Endothelial cell of umbilical vein (primary cell): ENCODE measurements at regions not wholly inside any gene's neighbourhood (a gene's known extent, or its start where the extent isn't known, plus 50 kb on each side); places are given as distances from the start of the nearest gene placed in this dataset.

ENCODE experiments used
- BruUV-seq: library from RNA; stranded (reverse); fragments of 400-500 nt; replicated peaks from 2 replicates; lab custom pipeline; 2021; lab: Mats Ljungman, UMichigan
- CTCF ChIA-PET: fragments of 300-600, 350-600 bp; sonication (Branson Sonifier 250); formaldehyde crosslinking; loops from one replicate; lab custom pipeline; 2021; ENCODE audit warnings: antibody characterized with exemption, inconsistent platforms; lab: Charles Lee
- POLR2A ChIA-PET: fragments of 300-600, 350-600 bp; sonication (Branson Sonifier 250); formaldehyde crosslinking; loops from one replicate; lab custom pipeline; 2021; ENCODE audit warnings: antibody characterized with exemption, inconsistent platforms; lab: Charles Lee
- DNase-seq: peaks from one replicate; pipeline ENCODE4 v3.0.0-alpha.2; 2011; ENCODE audit warnings: low read depth, low spot score
- FAIRE-seq: peaks from 2 replicates; lab custom pipeline; 2011; peaks lifted over from hg19 to GRCh38; lab: Jason Lieb, UNC
- H2AFZ ChIP-seq: 2 replicates; pipeline ENCODE4 v1.6.0; 2012; ENCODE audit warnings: low read depth, low read length, control low read depth, inconsistent platforms
- H3K27ac ChIP-seq: 2 replicates; pipeline ENCODE4 v1.5.1; 2011; ENCODE audit warnings: low read depth, mild to moderate bottlenecking, control low read depth, low read length, moderate library complexity; ENCODE audit not compliant: insufficient read depth
- H3K27me3 ChIP-seq, 2 experiments: 2 replicates each; pipeline versions ENCODE4 v1.6.0 to v1.6.1; 2011; ENCODE audit warnings: low read length in 2 of 2, mixed read lengths in 1 of 2; ENCODE audit not compliant: control insufficient read depth in 2 of 2, insufficient read depth in 2 of 2
- H3K36me3 ChIP-seq, 2 experiments: 2 replicates in 1 of 2; 3 replicates in 1 of 2; pipeline ENCODE4 v1.5.1; 2011; ENCODE audit warnings: low read length in 2 of 2, mild to moderate bottlenecking in 1 of 2, moderate library complexity in 1 of 2; ENCODE audit not compliant: control insufficient read depth in 2 of 2, insufficient read depth in 2 of 2; ENCODE audit errors: extremely low read depth in 1 of 2
- H3K4me1 ChIP-seq: 3 replicates; pipeline ENCODE4 v1.5.1; 2011; ENCODE audit warnings: mild to moderate bottlenecking, low read length; ENCODE audit not compliant: control insufficient read depth, insufficient read depth; ENCODE audit errors: extremely low read depth
- H3K4me2 ChIP-seq: 2 replicates; pipeline ENCODE4 v1.6.1; 2011; ENCODE audit warnings: low read length, control low read depth, mixed read lengths; ENCODE audit not compliant: insufficient read depth
- H3K4me3 ChIP-seq, 3 experiments: fragments of 200-600 bp in 1 of 3; sonication (generic), shearing (Covaris generic) in 1 of 3; replicated peaks in 1 of 3; 2 replicates each; pipeline ENCODE4 v1.5.1; 2011 to 2016; ENCODE audit warnings: control low read depth in 3 of 3, low read length in 3 of 3, mild to moderate bottlenecking in 2 of 3, inconsistent platforms in 1 of 3, low read depth in 1 of 3, moderate library complexity in 1 of 3; ENCODE audit not compliant: insufficient read depth in 1 of 3
- H3K79me2 ChIP-seq: 2 replicates; pipeline ENCODE4 v1.6.0; 2012; ENCODE audit warnings: low read length, inconsistent platforms; ENCODE audit not compliant: control insufficient read depth, insufficient read depth
- H3K9ac ChIP-seq: replicated peaks from 2 replicates; pipeline ENCODE3; 2011; ENCODE audit warnings: low read length, control low read depth; ENCODE audit not compliant: insufficient read depth; ENCODE audit errors: extremely low read depth
- H3K9me1 ChIP-seq: replicated peaks from 3 replicates; pipeline ENCODE4 v1.6.0; 2011; ENCODE audit warnings: mild to moderate bottlenecking, low read length; ENCODE audit not compliant: control insufficient read depth, insufficient read depth; ENCODE audit errors: extremely low read depth
- H3K9me3 ChIP-seq: replicated peaks from 2 replicates; pipeline ENCODE4 v1.5.1; 2012; ENCODE audit warnings: low read length, inconsistent platforms; ENCODE audit not compliant: control insufficient read depth, insufficient read depth
- H4K20me1 ChIP-seq: replicated peaks from 2 replicates; pipeline ENCODE3; 2011; ENCODE audit warnings: mild to moderate bottlenecking, low read length; ENCODE audit not compliant: control insufficient read depth, insufficient read depth; ENCODE audit errors: extremely low read depth
- FOS ChIP-seq: IDR thresholded peaks from 2 replicates; pipeline ENCODE4 v1.6.1; 2011; ENCODE audit warnings: mild to moderate bottlenecking, low read length, moderate library complexity, borderline replicate concordance; ENCODE audit not compliant: insufficient read depth
- GATA2 ChIP-seq: IDR thresholded peaks from 2 replicates; pipeline ENCODE4 v1.7.0; 2011; ENCODE audit warnings: low read depth, mild to moderate bottlenecking, moderate library complexity, mixed read lengths, low read length; ENCODE audit not compliant: insufficient read length, insufficient read depth
- MAX ChIP-seq: IDR thresholded peaks from 2 replicates; pipeline ENCODE4 v1.6.1; 2011; ENCODE audit not compliant: insufficient read depth, insufficient read length
- POLR2A ChIP-seq: IDR thresholded peaks from 2 replicates; pipeline ENCODE4 v1.6.1; 2012; ENCODE audit warnings: low read depth, mild to moderate bottlenecking, control low read depth, low read length
- POLR2AphosphoS5 ChIP-seq: IDR thresholded peaks from 2 replicates; pipeline ENCODE4 v1.6.1; 2012; ENCODE audit warnings: low read depth, mild to moderate bottlenecking, control low read depth, low read length, moderate library complexity; ENCODE audit not compliant: insufficient read depth
- dilution Hi-C: fragments of 300-500 bp; cut with MboI; formaldehyde crosslinking; loops from one replicate; pipeline ENCODE4 v1.15.0; 2019; ENCODE audit warnings: low sequenced_read_pairs; ENCODE audit not compliant: extremely low pct_ligation_motif_present
- intact Hi-C: fragments of 100-400 bp; cut with micrococcal nuclease; formaldehyde crosslinking; loops from one replicate; pipeline ENCODE4 v1.10.0; 2022

DNA sequence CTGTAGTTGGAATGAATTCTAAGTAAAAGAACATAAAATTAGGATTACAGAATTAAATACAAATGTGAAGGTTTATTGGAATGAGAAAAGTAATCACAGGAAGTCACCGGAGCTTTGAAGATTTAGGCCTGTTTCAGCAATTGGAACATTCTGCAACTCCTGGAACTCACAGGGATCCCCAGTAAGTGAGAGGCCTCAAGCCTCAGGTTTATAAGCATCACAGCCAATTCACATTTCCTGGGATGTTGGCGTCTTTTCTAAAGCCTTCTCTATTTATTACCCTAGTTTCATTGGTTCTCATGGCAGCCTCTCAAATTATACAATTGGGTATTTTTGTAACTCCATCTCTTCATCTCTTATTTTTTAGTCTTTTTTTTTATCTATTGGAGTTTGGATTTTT lies 90.4 kb upstream of the HIVEP1 start:
- peaks cover 2% of the 10 kb centered on the region for H3K4me1 ChIP-seq
- H3K27me3 ChIP-seq, result no peaks in the 10 kb centered on the region
- CTCF ChIA-PET, result interaction anchor here (0.9 to 1.5 kb wide), 3 partner anchors 9 to 312 kb away, joined by 3 to 18 read pairs (median 4); no protein-coding TSS in a partner anchor
- H3K9me3 ChIP-seq, result no peaks in the 10 kb centered on the region
- H3K79me2 ChIP-seq, result no peaks in the 10 kb centered on the region
- no peak overlapping the region for H2AFZ ChIP-seq
- H3K4me2 ChIP-seq, result no peak overlapping the region
- intact Hi-C loops (no loop called here), dilution Hi-C loops (no loop called here)
- BruUV-seq, result no TSS peak
- no peak overlapping the region for H3K27ac ChIP-seq
- no peaks in the 10 kb centered on the region for H3K36me3 ChIP-seq
- FAIRE-seq (no peak), DNase-seq (no peak)
- TF ChIP-seq MAX (no peak), POLR2A (no peak), POLR2AphosphoS5 (no peak), FOS (no peak)
- no peak overlapping the region for H3K4me3 ChIP-seq
- POLR2A ChIA-PET, result no interaction called here
- no peaks in the 10 kb centered on the region for H3K9me1 ChIP-seq
- H3K9ac ChIP-seq, result no peak overlapping the region
- H4K20me1 ChIP-seq, result no peaks in the 10 kb centered on the region

DNA sequence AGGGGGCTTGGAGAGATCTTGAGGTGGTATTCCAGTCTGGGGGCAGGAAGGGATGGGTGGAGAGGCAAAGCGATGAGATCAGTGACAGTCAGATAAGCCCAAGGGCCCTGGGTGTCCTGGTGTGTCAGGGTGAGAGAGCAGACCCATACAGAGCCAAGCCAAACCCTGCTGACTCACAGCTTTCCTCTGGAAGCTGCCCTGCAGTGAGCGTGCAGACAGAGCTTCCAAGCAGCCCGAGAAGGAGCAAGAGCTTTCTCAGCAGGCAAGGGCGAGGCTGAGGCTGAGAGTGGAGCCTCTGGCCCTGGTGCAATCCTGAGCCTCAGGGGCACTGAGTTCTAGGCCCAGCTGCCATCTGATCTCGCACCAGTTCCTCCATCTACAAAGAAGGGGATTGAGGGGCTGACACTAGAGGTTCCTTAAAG lies 91.1 kb upstream of the HIVEP1 start:
- no TSS peak for BruUV-seq
- DNase-seq (peak; percentile 46), FAIRE-seq (peak; percentile 82)
- no peaks in the 10 kb centered on the region for H3K9me3 ChIP-seq
- H3K4me2 ChIP-seq, result no peak overlapping the region
- no peaks in the 10 kb centered on the region for H4K20me1 ChIP-seq
- CTCF ChIA-PET, result interaction anchor here (0.9 to 1.5 kb wide), 6 partner anchors 10 to 313 kb away, joined by 3 to 18 read pairs (median 3); no protein-coding TSS in a partner anchor
- no peak overlapping the region for H3K9ac ChIP-seq
- H3K27me3 ChIP-seq, result no peaks in the 10 kb centered on the region
- H3K27ac ChIP-seq, result no peak overlapping the region
- no peak overlapping the region for H3K4me3 ChIP-seq
- TF ChIP-seq POLR2AphosphoS5, result no peak
- no peak for TF ChIP-seq MAX
- peak; percentile 51 for TF ChIP-seq FOS
- peak; percentile 45 for TF ChIP-seq GATA2
- intact Hi-C loops (no loop called here), dilution Hi-C loops (no loop called here)
- POLR2A ChIA-PET, result no interaction called here
- no peaks in the 10 kb centered on the region for H3K36me3 ChIP-seq
- H2AFZ ChIP-seq, result peak overlapping the region; percentile 82
- H3K4me1 ChIP-seq, result peaks cover 2% of the 10 kb centered on the region
- H3K79me2 ChIP-seq, result no peaks in the 10 kb centered on the region
- no peaks in the 10 kb centered on the region for H3K9me1 ChIP-seq
